SK-N-SH (cell line): ENCODE measurements at regions not wholly inside any gene's neighbourhood (a gene's known extent, or its start where the extent isn't known, plus 50 kb on each side); places are given as distances from the start of the nearest gene placed in this dataset.

Experiments used
- CTCF ChIA-PET: fragments of 300-600, 350-600 bp; formaldehyde crosslinking; extraction: SDS; loops from one replicate; lab custom pipeline; 2021; lab: Yijun Ruan, JAX
- POLR2A ChIA-PET: fragments of 350-600 bp; sonication (Branson Sonifier 250); formaldehyde crosslinking; extraction: SDS; loops from one replicate; lab custom pipeline; 2020; ENCODE audit warnings: antibody characterized with exemption, inconsistent platforms; lab: Yijun Ruan, JAX
- DNase-seq: peaks from one replicate; pipeline ENCODE4 v3.0.0; 2012
- H2AFZ ChIP-seq: fragments of 200-600 bp; sonication (generic); 2 replicates; pipeline ENCODE4 v1.8.1; 2016; ENCODE audit warnings: antibody characterized with exemption, mild to moderate bottlenecking, low read depth
- H3F3A ChIP-seq: fragments of 200-600 bp; sonication (generic); replicated peaks from 2 replicates; pipeline ENCODE3; 2016; ENCODE audit warnings: antibody characterized with exemption, mild to moderate bottlenecking; ENCODE audit not compliant: insufficient read depth
- H3K27ac ChIP-seq, 2 experiments: fragments of 200-500 bp in 1 of 2; fragments of 200-600 bp in 1 of 2; sonication (Bioruptor generic) in 1 of 2; sonication (generic), shearing (Covaris generic) in 1 of 2; 2 replicates each; pipeline versions ENCODE4 v1.5.1 to v1.6.1; 2014 to 2016; ENCODE audit warnings: low read depth in 2 of 2, inconsistent platforms in 1 of 2, low read length in 1 of 2, mild to moderate bottlenecking in 1 of 2, mixed read lengths in 1 of 2
- H3K27me3 ChIP-seq: fragments of 200-600 bp; sonication (generic), shearing (Covaris generic); 2 replicates; pipeline ENCODE4 v1.6.1; 2016; ENCODE audit warnings: mixed run types; ENCODE audit not compliant: insufficient read depth
- H3K36me3 ChIP-seq, 2 experiments: fragments of 200-500 bp in 1 of 2; fragments of 200-600 bp in 1 of 2; sonication (Bioruptor generic) in 1 of 2; sonication (generic) in 1 of 2; replicated peaks in 1 of 2; 2 replicates each; pipeline versions ENCODE3 to v1.5.1; 2014 to 2016; ENCODE audit warnings: low read length in 1 of 2, mild to moderate bottlenecking in 1 of 2; ENCODE audit not compliant: insufficient read depth in 2 of 2, control insufficient read depth in 1 of 2
- H3K4me1 ChIP-seq, 2 experiments: fragments of 200-500 bp in 1 of 2; fragments of 200-600 bp in 1 of 2; sonication (Bioruptor generic) in 1 of 2; sonication (generic), shearing (Covaris generic) in 1 of 2; 2 replicates each; pipeline versions ENCODE4 v1.5.1 to v1.6.1; 2014 to 2016; ENCODE audit warnings: low read depth in 1 of 2, low read length in 1 of 2, mixed run types in 1 of 2; ENCODE audit not compliant: insufficient read depth in 2 of 2, control insufficient read depth in 1 of 2
- H3K4me2 ChIP-seq: fragments of 200-600 bp; sonication (generic), shearing (Covaris generic); 2 replicates; pipeline ENCODE4 v1.6.1; 2017; ENCODE audit warnings: mixed run types
- H3K4me3 ChIP-seq, 2 experiments: fragments of 200-500 bp in 1 of 2; fragments of 200-600 bp in 1 of 2; sonication (Bioruptor generic) in 1 of 2; sonication (generic), shearing (Covaris generic) in 1 of 2; 2 replicates each; pipeline versions ENCODE4 v1.5.1 to v1.8.1; 2014 to 2016; ENCODE audit warnings: low read depth in 2 of 2, inconsistent platforms in 1 of 2, low read length in 1 of 2, mild to moderate bottlenecking in 1 of 2, mixed read lengths in 1 of 2, moderate library complexity in 1 of 2
- H3K79me2 ChIP-seq: fragments of 200-600 bp; sonication (generic); 2 replicates; pipeline ENCODE4 v1.8.1; 2017; ENCODE audit warnings: mild to moderate bottlenecking; ENCODE audit not compliant: insufficient read depth
- H3K9ac ChIP-seq: fragments of 200-600 bp; sonication (generic); 2 replicates; pipeline ENCODE4 v1.6.1; 2017; ENCODE audit warnings: mixed run types
- H3K9me2 ChIP-seq: fragments of 200-600 bp; sonication (generic); 2 replicates; pipeline ENCODE4 v1.6.1; 2017; ENCODE audit warnings: mixed run types
- H3K9me3 ChIP-seq: fragments of 200-600 bp; sonication (generic); 2 replicates; pipeline ENCODE4 v1.6.1; 2017; ENCODE audit warnings: mixed run types, mild to moderate bottlenecking, moderate library complexity
- H4K20me1 ChIP-seq: fragments of 200-600 bp; sonication (generic); 2 replicates; pipeline ENCODE4 v1.6.1; 2017; ENCODE audit warnings: mild to moderate bottlenecking, mixed run types; ENCODE audit not compliant: insufficient read depth
- CHD2 ChIP-seq: fragments of 150-350 bp; IDR thresholded peaks from 2 replicates; pipeline ENCODE4 v1.6.1; 2018; ENCODE audit warnings: low read length; ENCODE audit not compliant: partially characterized antibody
- ELF1 ChIP-seq: IDR thresholded peaks from 2 replicates; pipeline ENCODE4 v1.4.0; 2012
- EP300 ChIP-seq, 2 experiments: IDR thresholded peaks; 2 replicates each; pipeline versions ENCODE4 v1.4.0 to v1.6.1; 2012; ENCODE audit warnings: borderline replicate concordance in 1 of 2, low read depth in 1 of 2, low read length in 1 of 2
- EZH2phosphoT487 ChIP-seq: fragments of 200-600 bp; sonication (generic); IDR thresholded peaks from 2 replicates; pipeline ENCODE4 v1.6.1; 2017; ENCODE audit warnings: low read depth, mixed run types, mild to moderate bottlenecking, antibody characterized with exemption, moderate library complexity, borderline replicate concordance
- FOSL2 ChIP-seq: IDR thresholded peaks from 2 replicates; pipeline ENCODE4 v1.4.0; 2012; ENCODE audit warnings: low read depth, mild to moderate bottlenecking, moderate library complexity, borderline replicate concordance
- FOXJ3 ChIP-seq: sonication (generic); formaldehyde crosslinking; IDR thresholded peaks from 2 replicates; pipeline ENCODE4 v1.5.1; 2020; ENCODE audit warnings: mild to moderate bottlenecking, missing genetic modification reagents
- FOXM1 ChIP-seq: IDR thresholded peaks from 2 replicates; pipeline ENCODE4 v1.4.0; 2012; ENCODE audit warnings: low read depth, mild to moderate bottlenecking
- GABPA ChIP-seq: IDR thresholded peaks from 2 replicates; pipeline ENCODE4 v1.4.0; 2012; ENCODE audit warnings: low read depth, mild to moderate bottlenecking
- IRF3 ChIP-seq: fragments of 150-350 bp; IDR thresholded peaks from 2 replicates; pipeline ENCODE4 v1.6.1; 2016; ENCODE audit warnings: mild to moderate bottlenecking, low read depth, low read length
- JUND ChIP-seq: IDR thresholded peaks from 2 replicates; pipeline ENCODE4 v1.4.0; 2012
- MEF2A ChIP-seq: IDR thresholded peaks from 2 replicates; pipeline ENCODE4 v1.4.0; 2012; ENCODE audit warnings: low read depth, borderline replicate concordance
- NFIC ChIP-seq: IDR thresholded peaks from 2 replicates; pipeline ENCODE4 v1.4.0; 2012; ENCODE audit warnings: borderline replicate concordance
- NRF1 ChIP-seq: IDR thresholded peaks from 2 replicates; pipeline ENCODE4 v1.6.1; 2012; ENCODE audit warnings: low read depth, mild to moderate bottlenecking, low read length
- POLR2AphosphoS5 ChIP-seq: IDR thresholded peaks from 2 replicates; pipeline ENCODE4 v1.6.1; 2012; ENCODE audit warnings: low read depth, low read length
- RAD21 ChIP-seq: IDR thresholded peaks from 2 replicates; pipeline ENCODE4 v1.6.1; 2012; ENCODE audit warnings: mild to moderate bottlenecking, low read length
- TAF1 ChIP-seq: IDR thresholded peaks from 2 replicates; pipeline ENCODE4 v1.6.1; 2012; ENCODE audit warnings: low read depth, mild to moderate bottlenecking, low read length, moderate library complexity, borderline replicate concordance
- TCF12 ChIP-seq: IDR thresholded peaks from 2 replicates; pipeline ENCODE4 v1.4.0; 2012
- TEAD4 ChIP-seq: IDR thresholded peaks from 2 replicates; pipeline ENCODE4 v1.4.0; 2012; ENCODE audit warnings: mild to moderate bottlenecking, borderline replicate concordance; ENCODE audit not compliant: insufficient read depth
- USF1 ChIP-seq: IDR thresholded peaks from 2 replicates; pipeline ENCODE4 v1.4.0; 2012; ENCODE audit warnings: low read depth, borderline replicate concordance
- YY1 ChIP-seq: IDR thresholded peaks from 2 replicates; pipeline ENCODE4 v1.4.0; 2012; ENCODE audit warnings: low read depth, mild to moderate bottlenecking
- WGBS: methylation state at CpG from one replicate; pipeline ENCODE4 v1.1.6; 2017; ENCODE audit warnings: low lambda C conversion rate; 5-methylcytosine and 5-hydroxymethylcytosine counted together
- TF ChIP-seq, protein P1 (sequence below): fragments of 200-600 bp; sonication (generic); IDR thresholded peaks from 2 replicates; pipeline ENCODE4 v1.6.1; 2017; ENCODE audit warnings: antibody characterized with exemption, mild to moderate bottlenecking, moderate library complexity
- TF ChIP-seq, protein P2 (sequence below): fragments of 150-350 bp; IDR thresholded peaks from 2 replicates; pipeline ENCODE4 v1.6.1; 2017; ENCODE audit warnings: antibody characterized with exemption, low read length, low read depth, borderline replicate concordance
- TF ChIP-seq, protein P3 (sequence below): IDR thresholded peaks from 2 replicates; pipeline ENCODE4 v1.4.0; 2012; ENCODE audit warnings: low read depth, borderline replicate concordance

- no peaks in the 10 kb centered on the region for H4K20me1 ChIP-seq
- no peak overlapping the region for H3K4me2 ChIP-seq
- no peaks in the 10 kb centered on the region for H3F3A ChIP-seq
- DNase-seq = no peak
- 2% methylated on average over 6 of the region's 6 CpGs for WGBS
- H3K4me1 ChIP-seq = no peaks in the 10 kb centered on the region
- POLR2A ChIA-PET = no interaction called here
- H3K27me3 ChIP-seq = no peaks in the 10 kb centered on the region
- TF ChIP-seq, protein P1, sequence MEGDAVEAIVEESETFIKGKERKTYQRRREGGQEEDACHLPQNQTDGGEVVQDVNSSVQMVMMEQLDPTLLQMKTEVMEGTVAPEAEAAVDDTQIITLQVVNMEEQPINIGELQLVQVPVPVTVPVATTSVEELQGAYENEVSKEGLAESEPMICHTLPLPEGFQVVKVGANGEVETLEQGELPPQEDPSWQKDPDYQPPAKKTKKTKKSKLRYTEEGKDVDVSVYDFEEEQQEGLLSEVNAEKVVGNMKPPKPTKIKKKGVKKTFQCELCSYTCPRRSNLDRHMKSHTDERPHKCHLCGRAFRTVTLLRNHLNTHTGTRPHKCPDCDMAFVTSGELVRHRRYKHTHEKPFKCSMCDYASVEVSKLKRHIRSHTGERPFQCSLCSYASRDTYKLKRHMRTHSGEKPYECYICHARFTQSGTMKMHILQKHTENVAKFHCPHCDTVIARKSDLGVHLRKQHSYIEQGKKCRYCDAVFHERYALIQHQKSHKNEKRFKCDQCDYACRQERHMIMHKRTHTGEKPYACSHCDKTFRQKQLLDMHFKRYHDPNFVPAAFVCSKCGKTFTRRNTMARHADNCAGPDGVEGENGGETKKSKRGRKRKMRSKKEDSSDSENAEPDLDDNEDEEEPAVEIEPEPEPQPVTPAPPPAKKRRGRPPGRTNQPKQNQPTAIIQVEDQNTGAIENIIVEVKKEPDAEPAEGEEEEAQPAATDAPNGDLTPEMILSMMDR = no peak
- TF ChIP-seq IRF3 (no peak), NRF1 (no peak), ELF1 (no peak), FOXM1 (no peak), POLR2AphosphoS5 (no peak), JUND (no peak), FOSL2 (no peak), TEAD4 (no peak), EP300 (IDR thresholded peaks at IDR 0.05; ENCODE audit: borderline replicate concordance in 1 of 2, low read depth in 1 of 2, low read length in 1 of 2) (no peak), TCF12 (no peak), USF1 (no peak), TAF1 (no peak)
- H3K9me2 ChIP-seq = no peaks in the 10 kb centered on the region
- CTCF ChIA-PET = no interaction called here
- H3K4me3 ChIP-seq = no peak overlapping the region
- no peak overlapping the region for H3K9ac ChIP-seq
- H3K9me3 ChIP-seq = no peaks in the 10 kb centered on the region
- H2AFZ ChIP-seq = no peak overlapping the region
- no peaks in the 10 kb centered on the region for H3K36me3 ChIP-seq
- H3K27ac ChIP-seq = no peak overlapping the region
- H3K79me2 ChIP-seq = no peaks in the 10 kb centered on the region
These were observed 192.2 kb upstream of the PELI2 start for GRCh38 chr14:55926007-55926406.

- Histone ChIP-seq H3K9me2 (no peaks in the 10 kb centered on the region), H3K36me3 (no peaks in the 10 kb centered on the region), H3F3A (no peaks in the 10 kb centered on the region), H4K20me1 (no peaks in the 10 kb centered on the region), H3K4me1 (no peaks in the 10 kb centered on the region), H3K9ac (no peak overlapping the region), H2AFZ (no peak overlapping the region), H3K4me3 (no peak overlapping the region), H3K27ac (no peak overlapping the region), H3K79me2 (no peaks in the 10 kb centered on the region), H3K4me2 (no peak overlapping the region), H3K9me3 (no peaks in the 10 kb centered on the region), H3K27me3 (no peaks in the 10 kb centered on the region)
- TF ChIP-seq NRF1 (no peak), CHD2 (no peak), RAD21 (no peak), USF1 (no peak), NFIC (no peak), GABPA (no peak), FOXJ3 (CRISPR knock-in tag) (no peak), MEF2A (no peak), EZH2phosphoT487 (no peak), ELF1 (no peak), YY1 (no peak), TCF12 (no peak)
- TF ChIP-seq, protein P2, sequence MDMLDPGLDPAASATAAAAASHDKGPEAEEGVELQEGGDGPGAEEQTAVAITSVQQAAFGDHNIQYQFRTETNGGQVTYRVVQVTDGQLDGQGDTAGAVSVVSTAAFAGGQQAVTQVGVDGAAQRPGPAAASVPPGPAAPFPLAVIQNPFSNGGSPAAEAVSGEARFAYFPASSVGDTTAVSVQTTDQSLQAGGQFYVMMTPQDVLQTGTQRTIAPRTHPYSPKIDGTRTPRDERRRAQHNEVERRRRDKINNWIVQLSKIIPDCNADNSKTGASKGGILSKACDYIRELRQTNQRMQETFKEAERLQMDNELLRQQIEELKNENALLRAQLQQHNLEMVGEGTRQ = no peak
- TF ChIP-seq, protein P3, sequence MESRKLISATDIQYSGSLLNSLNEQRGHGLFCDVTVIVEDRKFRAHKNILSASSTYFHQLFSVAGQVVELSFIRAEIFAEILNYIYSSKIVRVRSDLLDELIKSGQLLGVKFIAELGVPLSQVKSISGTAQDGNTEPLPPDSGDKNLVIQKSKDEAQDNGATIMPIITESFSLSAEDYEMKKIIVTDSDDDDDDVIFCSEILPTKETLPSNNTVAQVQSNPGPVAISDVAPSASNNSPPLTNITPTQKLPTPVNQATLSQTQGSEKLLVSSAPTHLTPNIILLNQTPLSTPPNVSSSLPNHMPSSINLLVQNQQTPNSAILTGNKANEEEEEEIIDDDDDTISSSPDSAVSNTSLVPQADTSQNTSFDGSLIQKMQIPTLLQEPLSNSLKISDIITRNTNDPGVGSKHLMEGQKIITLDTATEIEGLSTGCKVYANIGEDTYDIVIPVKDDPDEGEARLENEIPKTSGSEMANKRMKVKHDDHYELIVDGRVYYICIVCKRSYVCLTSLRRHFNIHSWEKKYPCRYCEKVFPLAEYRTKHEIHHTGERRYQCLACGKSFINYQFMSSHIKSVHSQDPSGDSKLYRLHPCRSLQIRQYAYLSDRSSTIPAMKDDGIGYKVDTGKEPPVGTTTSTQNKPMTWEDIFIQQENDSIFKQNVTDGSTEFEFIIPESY = no peak
- CTCF ChIA-PET = no interaction called here
- WGBS = 14% methylated on average over 2 of the region's 2 CpGs
- POLR2A ChIA-PET = no interaction called here
- DNase-seq = no peak
These were observed 191.2 kb upstream of the PELI2 start for GRCh38 chr14:55927028-55927427.
